T1000 (cell line): ENCODE measurements at regions not wholly inside any gene's neighbourhood (a gene's known extent, or its start where the extent isn't known, plus 50 kb on each side); places are given as distances from the start of the nearest gene placed in this dataset.

Experiments used
- DNase-seq: peaks from one replicate; lab custom pipeline; 2025; ENCODE audit warnings: mixed read lengths; lab: John Stamatoyannopoulos, UW

DNA sequence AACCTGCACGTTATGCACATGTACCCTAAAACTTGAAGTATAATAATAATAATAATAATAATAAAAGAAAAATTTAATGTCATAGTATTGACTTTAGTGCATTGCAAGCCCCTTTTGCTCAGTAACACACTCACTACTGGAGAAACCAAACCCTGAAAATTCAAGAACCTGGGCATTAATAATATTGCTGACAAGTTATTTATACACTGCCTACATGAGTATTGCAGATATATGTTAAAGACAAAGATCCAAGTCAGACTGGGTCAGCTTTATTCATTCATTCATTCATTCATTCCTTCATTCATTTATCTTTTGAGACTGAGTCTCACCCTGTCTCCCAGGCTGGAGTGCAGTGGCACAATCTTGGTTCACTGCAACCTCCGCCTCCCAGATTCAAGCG, 1711.2 kb downstream of the TP53TG3F start:
- DNase-seq, result no peak

DNA sequence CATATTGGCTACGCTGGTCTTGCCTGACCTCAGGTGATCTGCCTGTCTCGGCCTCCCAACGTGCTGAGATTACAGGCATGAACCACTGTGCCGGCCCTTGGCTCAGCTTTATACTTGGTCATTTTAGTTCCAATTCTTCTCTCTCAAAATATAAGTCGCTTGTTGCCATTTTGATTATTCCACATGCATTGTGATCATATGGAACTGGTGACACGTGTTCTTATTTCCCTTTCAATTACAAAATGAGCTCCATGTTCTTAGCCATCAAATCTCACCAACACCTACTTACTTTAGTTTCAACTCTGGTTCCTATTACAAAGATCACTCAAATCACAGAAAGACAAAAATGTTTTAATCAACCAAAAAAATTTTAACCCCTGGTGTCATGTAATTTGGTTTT, 1711.7 kb downstream of the TP53TG3F start:
- DNase-seq, result no peak

DNA sequence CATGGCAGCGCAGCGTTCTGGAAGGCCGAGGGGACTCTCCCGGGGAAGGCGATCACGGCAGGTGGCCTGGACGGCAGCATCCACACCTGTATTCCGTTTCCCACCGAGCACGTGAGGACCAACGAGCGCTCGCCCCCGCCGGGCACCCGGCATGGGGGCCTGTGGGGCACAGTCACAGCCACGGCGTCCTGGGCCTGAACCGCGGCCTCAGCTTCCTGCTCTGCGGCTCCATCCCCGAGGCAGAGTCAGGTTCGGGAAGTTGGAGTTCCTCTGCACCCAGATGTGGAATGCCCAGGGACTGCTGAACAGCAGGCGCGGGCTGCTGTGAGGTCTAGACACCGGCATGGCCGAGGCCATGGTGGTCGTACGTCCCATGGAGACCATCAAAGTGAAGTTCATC, 1713.9 kb downstream of the TP53TG3F start:
- no peak for DNase-seq

DNA sequence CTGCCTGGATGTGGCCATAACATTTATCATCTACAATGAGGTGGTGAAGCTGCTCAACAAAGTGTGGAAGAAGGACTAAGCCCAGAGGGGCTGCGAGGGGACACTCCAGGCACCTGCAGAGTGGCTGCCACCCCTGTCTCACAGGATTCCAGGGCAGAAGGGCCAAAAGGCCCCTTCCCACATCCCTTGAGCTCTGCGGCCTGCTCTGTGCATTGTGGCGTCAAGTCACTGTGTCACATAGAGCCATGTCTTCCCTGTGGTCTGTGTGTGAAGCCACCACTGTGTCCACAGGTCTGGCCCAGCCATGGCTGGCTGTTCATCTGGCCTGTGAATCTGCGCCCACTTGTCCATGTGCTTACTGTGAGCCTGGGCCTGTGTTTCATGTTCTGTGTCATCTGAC, 1714.6 kb downstream of the TP53TG3F start:
- no peak for DNase-seq

DNA sequence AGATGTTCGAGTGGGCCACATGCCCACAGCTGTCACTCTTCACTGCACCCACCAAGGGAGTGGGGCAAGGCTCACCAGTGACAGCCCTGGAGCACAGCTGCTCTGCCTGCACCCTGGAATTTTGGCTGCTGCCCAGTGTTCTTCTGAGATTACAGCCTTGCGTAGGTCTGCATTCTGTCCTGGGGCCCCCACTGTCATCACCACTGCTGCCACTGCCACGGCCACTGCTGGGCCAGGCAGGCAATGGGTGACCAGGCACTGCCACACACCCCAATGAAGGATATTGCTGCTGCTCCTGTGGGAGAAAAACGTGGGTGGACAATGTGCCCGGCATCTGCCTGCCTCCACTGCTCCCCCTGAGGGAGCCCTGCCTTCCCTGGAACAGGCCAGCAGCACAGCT, 1717.0 kb downstream of the TP53TG3F start:
- DNase-seq, result no peak

DNA sequence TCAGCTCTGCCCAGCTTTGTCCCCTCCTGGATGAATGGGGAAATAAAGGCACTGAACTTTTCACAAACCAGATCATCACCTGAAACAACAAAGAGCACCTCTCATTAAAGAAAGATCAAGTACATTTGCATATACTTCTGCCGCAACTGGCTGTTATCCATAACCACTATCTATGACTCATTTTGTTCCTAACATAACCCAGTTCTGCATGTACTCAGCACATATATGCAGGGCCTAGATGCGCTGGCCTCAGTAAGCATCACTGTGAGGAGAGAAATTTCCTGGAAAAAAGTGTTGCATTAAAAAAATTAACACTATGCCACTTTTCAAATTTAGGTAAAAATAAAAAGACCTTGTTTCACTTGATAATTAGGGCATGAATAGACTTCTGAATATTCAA, 1718.4 kb downstream of the TP53TG3F start:
- DNase-seq, result no peak

DNA sequence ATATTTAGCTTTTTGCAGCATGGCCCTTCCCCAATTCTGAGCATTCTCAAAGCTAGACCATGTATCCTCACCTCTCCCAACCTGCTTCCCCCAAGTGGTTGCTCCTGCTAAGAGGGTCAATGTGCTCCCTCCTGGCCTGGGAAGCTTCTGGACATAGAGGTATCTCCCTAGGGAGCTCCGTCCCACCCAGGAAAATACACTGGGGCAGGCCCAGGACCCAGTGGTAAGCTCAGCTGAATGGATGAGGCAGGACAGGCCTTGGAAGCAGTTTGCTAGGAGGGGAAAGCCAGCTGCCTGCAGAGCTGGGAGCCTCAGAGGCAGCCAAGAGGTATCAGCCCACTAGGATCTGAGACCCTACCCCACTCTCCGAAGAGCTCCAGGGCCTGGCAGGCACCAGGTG, 1721.6 kb downstream of the TP53TG3F start:
- no peak for DNase-seq

DNA sequence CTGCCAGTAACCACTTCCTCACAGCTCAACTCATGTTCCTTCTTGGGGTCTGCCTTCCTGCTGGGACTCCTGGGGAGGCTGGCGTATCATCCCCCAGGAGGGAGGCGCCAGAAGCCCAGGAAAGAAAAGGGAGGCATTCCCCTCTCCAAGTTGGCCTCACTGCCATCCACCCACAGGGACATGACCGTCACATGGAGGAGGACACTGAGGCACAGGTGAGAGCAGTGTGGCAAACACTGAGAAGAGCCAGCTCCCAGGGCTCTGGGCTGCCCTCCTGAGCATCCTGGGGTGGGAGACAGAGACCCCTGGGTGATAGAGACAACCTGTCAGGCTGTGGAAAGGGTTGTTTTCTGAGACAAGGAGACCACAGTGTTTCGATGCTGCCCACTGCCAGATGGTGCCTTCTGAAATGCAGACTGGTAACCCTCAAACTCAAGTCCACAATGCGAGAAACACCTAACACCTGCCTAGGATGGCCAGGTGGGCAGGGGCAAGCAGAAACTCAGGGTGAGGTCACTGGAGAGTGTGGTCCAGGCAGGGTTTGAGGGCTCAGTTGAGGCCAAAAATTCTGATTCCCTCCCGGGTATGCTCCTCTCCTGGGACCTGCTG, 1722.1 kb downstream of the TP53TG3F start:
- DNase-seq, result no peak

DNA sequence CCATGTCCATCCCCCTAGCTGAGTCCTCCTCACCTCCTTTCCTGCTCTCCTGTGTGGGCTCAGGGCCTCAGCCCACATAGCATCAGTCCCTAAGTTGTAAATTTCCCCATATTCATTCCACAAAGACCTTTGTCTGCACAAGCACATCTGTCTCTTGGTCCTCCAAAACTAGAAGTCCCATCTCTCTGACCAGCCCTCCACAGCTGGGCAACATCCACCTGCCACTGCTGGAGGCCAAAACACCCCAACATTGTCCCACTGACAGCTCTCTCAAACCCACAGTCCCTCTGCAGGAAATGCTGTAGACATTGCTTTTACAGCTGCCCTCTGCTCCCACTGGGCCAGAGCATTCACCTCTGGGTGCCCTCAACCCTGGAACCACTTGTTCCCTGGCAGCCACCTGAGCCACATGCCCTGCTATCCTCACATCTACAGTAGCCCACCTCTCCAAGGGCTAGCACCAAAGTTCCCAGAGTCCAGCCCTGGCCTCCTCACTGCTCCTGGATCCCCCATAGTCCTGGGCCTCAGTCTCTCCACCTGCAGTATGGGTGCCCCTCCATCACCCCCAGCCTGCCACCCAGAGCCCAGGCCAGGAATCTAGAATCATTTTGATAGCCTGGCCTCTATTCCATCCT, 1722.7 kb downstream of the TP53TG3F start:
- no peak for DNase-seq

DNA sequence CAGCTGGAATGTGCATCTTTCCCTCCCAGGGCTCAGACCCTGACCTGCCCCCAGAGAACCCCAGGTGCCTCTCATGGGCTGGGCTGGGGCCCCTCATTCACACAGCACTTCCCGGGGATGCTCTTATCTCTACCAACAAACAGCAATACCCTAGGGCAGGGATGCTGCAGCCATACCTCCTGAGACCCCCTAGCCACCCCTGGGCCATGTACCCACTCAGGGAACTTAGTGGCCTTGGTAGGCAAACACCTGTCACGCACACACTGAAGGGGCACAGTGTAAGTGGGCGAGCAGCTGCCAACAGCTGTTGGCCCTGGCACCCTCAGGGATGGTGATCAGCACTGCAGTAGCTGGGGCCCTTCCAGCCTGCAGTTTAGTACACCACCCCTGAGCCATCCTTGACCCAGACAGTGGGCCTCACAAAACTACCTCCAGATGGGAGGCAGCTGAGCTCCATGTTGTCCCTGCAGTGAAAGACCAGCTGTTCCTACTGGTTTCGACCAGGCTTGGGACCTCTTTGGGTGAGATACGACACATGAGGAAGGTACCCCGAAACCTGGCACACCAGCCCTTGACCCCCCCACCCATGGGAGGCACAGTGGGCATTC, 1723.6 kb downstream of the TP53TG3F start:
- no peak for DNase-seq

DNA sequence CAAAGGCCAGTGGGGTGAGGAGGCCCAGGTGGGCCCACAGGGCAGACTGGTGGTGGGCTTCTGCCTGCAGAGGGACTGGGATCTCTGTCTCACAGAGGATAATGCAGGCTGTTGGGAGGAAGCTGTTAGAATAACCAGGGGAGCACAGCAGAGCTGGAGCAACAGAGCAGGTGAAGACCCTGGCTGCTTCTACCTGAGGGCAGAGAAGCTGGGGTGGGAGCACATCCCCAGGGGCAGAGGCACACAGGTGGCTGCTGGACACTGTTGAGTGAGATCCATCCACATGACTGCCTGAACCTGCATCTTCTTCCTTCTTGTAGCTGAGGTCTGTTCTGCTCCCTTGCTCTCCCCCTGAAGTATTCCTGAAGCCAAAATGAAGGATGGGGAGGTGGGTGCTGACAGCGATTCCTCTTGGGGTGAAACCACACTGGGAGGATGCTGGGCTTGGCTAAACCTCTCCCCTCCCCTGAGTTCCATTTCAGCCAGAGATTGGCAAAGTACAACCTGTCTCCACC, 1725.0 kb downstream of the TP53TG3F start:
- no peak for DNase-seq

DNA sequence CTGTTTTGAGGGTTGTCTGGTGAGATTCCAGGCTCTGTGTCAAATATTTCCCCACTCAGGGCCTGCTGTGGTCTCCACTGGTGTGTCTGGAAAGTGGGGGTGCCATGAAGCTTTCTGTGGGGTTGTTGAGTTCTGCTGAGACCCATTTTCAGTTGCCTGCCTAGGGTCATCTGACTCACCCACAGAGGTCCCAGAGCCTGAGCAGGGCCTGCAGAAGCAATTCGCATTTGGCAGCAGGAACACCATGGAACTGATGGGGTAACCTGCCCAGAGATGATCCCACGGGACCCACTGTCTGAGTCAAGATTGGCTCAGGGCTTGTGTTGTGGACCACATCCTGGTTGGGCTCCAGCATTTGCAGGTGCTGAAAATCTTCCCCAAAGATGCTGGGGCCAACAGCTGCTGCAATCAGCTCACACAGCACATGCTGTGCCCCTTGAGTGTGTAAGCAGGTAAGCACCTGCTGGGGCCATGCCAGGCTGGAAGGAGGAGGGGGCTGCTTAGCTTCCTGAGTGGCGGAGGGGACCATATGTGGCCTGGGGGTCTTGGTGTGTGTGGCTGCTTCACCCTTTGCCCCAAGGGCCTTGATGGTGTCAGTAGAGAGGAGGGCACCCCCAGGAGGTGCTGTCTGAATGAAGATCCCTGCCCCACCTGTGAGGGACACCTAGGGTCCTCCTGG, 1726.1 kb downstream of the TP53TG3F start:
- DNase-seq, result no peak

DNA sequence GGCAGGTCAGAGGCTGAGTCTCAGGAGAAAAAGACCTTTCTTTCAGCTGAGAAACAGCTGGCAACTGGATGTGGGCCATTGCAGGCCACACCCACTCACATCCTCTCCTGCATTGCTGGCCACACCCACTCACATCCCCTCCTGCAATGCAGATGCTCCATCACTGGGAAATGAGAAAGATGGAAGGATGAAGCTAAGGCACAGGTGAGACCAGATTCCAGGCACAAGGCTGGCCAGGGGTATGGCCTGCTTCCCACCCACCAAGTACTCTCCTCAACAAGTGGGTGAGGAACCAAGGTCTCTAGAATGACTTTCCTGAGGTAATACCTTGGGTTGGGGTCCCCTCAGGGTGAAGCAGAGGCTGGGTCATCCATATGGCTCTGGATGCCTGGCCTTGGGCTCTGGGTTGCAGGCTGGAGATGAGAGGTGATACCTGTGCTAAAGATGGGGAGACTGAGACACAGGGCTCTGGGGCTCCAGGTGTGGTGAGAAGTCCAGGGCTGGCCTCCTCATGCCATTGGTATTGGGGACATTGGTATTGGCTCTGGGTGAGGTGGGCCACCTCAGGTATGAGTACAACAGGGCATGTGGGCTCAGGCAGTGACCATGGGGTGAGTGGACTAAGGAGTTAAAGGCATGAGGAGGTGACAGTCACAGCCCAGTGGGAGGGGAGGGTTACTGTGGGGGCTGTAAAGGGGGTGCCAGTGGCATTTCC, 1726.8 kb downstream of the TP53TG3F start:
- DNase-seq, result no peak

DNA sequence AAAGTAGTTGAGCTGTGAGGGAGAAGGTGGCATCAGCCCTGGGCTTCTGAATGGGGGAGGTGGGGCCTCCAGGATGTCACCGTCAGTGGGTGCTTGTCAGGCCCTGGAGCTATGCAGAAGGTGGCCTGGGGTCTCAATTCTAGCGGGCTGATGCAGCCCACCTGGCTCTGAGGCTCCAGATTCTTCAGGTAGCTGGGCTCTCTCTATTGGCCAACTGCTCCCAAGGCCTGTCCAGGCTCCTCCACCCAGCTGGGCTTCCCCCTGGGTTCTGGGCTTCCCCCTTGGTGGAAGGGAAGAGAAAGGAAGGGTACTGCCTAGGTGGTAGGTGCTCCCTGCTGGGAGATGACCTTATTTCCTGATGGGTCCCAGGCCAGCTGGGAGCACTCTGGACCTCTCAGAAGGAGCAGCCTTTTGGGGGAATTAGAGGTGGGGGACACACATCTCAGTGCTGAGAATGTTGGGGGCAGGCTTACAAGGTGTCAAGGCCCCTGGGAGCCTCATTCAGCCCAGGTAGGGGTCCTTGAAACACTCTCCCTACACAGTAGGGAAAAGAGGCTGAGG, 1728.3 kb downstream of the TP53TG3F start:
- no peak for DNase-seq

DNA sequence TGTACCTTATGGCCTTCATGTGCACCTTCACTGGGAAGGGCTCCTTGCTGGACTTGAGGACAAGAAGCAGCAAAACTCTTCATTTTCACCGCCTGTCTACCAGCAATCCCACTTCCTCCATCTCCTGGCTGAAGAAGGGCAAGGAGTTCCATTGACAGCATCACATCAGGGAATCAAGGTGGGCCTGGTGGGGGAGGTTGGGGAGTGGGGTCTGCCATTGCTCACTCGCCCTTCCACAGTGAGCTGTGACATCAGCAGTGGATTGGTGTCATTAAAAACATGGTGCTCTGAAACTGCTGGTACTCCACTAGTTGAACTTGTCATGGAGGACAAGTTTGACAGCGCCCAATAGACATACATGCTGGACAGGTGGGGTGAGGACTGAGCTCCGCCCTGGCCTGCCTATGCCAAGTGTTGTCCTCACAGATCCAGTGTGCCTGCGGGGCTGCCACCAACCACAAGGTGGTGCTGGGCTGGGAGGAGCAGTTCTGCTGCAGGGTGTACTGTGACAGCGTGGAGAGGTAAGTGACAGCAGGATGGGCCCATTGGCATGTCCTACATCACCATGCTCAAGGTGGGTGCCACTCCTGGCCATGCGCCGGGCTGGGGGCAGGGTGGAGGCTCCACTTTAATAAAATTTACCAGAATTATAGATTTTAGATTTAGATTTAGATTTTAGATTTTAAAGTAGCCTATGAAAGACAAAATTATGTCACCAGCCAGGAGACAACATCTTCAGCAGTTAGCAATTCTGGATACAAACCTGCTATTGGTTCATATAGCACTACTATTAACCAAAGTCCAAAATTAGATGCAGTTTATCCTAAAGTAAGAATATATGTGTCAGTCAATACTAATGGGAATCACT, 1729.1 kb downstream of the TP53TG3F start:
- DNase-seq, result no peak

DNA sequence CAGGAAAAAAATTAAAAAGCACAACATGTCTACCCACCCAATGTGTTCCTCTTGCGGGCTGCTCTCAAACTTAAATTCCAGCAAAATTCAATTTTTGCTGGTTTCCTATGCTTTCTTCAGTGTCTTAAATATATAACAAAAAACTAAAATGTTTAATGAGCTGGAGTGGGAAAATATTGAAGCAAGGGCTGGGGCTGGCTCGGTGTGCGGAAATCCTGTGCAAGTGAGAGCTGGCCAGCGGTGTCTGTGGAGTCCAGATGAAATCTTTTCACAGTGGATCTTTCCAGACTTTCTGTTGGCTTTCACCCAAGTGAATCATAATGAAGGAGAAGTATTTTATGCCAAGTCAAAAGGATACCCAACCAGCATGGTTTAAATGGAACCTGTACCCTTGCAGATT, 1733.6 kb downstream of the TP53TG3F start:
- DNase-seq, result no peak

DNA sequence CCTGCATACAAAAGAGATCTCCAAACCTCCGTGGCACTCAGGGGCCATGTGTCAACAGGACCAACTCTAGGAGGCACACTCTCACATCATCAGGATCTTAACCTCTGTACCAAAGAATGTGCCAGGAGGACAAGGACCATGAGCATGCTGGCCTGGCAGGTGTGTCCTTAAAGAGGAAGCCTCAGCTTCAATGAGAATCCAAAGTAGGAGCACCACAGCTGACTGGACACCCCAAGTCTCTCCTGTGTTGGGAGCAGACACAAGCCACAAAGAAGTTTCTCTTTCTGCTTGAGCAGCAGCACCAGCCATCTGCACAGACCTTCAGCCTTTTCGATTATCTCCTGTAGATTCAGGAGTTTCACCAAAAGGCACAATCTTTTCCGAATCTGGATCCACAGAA, 1734.5 kb downstream of the TP53TG3F start:
- DNase-seq, result no peak

DNA sequence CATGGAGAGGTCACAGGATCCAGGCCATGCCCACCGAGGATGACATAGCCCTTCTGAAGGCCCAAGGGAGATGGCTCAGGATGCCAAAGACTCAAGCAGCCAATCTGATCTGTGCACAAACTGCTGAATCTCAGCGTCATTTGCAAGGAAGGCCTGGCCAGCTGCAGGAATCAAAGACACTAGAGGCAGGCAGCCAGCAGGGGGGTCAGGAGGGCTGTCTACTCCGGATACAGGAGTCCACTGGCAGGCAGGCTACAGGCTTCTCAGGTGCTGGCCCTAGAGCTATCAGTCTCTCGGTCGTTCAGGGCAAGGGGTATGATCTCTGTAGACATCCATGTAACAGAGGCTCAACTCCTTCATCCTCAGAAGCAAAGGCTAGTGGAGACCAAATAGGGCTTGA, 1735.3 kb downstream of the TP53TG3F start:
- DNase-seq, result no peak

DNA sequence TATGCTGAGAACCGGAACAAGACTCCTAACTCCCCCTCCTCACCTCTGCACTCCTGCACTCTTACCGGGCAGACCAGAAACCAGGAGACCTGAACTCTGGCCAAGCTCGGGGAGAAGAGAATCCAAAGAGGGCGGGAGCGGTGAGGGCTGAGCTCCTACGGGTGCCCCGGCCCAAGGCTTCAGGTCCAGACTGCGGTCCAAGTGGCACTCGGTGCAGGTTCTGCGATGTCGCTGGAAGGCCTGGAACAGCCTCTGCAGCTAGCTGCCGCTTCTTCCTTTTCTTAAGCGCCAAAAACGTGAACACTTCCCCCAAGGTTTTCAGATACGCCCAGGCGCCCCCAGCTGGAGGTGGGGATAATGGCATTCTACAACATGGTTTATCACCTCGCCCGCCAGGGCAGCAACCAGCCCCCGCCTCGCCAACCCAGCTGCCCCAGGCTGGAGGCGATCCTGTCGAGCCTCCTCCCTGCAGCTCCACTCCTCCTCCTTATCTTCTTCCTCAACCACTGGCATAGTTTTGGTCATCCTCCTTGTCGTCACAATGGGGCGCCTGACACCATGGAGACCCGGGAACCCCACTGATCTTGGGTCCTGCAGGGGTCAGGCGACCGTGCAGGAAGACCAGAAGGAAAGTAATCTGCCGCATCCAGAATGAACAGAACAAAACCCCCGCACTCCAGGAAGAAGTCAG, 1735.9 kb downstream of the TP53TG3F start:
- DNase-seq, result no peak

DNA sequence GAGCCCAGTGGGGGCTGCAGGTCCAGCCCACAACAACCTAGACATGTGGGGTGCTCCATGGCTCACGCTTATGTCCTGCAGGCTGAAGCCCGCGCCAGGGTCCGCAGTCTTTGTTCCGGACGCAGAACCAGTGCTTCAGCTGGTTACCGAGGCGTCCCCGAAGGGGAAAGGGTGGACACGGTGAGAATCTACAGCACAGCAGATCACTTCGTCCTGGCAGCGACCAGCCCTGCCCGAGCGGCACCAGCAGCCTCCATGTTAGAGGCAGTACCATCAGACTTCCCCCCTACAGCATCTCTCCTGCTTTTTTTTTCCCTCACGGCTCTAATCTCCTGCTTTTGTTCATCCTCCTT, 1736.4 kb downstream of the TP53TG3F start:
- no peak for DNase-seq

DNA sequence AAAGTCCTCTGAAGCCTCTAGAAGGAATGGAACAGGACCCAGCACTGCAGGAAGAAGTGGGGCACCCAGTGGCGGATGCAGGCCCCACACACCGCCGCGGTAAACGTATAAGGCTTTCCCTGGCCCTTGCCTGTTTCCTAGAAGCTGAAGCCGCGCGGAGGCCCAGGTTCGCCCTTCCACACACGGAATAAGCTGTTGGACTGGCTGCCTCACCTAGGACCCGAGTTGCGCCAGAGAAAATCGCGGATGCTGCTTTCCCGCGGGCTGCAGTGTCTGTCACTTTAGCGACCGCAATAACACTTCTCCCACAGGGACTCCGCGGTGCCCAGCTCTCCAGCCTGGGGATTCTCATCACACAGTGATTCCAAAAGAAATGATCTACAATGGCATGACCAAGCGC, 1736.9 kb downstream of the TP53TG3F start:
- DNase-seq, result no peak
